ENCODE measurements at regions not wholly inside any gene's neighbourhood (a gene's known extent, or its start where the extent isn't known, plus 50 kb on each side); places are given as distances from the start of the nearest gene placed in this dataset.

GRCh38 chr5:179436321-179437122, 91.3 kb upstream of the ADAMTS2 start:
- H3K27ac ChIP-seq (ENCODE audit: insufficient read depth, low read depth, low read length), result no peak overlapping the region
- no peaks in the 10 kb centered on the region for H3K36me3 ChIP-seq (ENCODE audit: control insufficient read depth in 2 of 2, extremely low read depth in 1 of 2, insufficient read depth in 2 of 2, low read length in 2 of 2)
- H3K9ac ChIP-seq (replicated peaks; ENCODE audit: extremely low read depth, insufficient read depth, low read length), result no peak overlapping the region
- dilution Hi-C loops (cut with MboI; ENCODE audit: extremely low pct_ligation_motif_present, low sequenced_read_pairs), result no loop called here
- H3K4me1 ChIP-seq (ENCODE audit: control insufficient read depth, extremely low read depth, insufficient read depth, low read length), result no peaks in the 10 kb centered on the region
- DNase-seq (ENCODE audit: low read depth, low spot score) (no peak), FAIRE-seq (no peak)
- no peak for TF ChIP-seq EZH2 (IDR thresholded peaks at IDR 0.05; ENCODE audit: borderline replicate concordance, low read depth, low read length, severe bottlenecking)
- no peak for TF ChIP-seq GATA2 (IDR thresholded peaks at IDR 0.05; ENCODE audit: insufficient read depth, insufficient read length, low read depth, low read length)
- TF ChIP-seq, protein P1, sequence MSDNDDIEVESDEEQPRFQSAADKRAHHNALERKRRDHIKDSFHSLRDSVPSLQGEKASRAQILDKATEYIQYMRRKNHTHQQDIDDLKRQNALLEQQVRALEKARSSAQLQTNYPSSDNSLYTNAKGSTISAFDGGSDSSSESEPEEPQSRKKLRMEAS (IDR thresholded peaks at IDR 0.05; ENCODE audit: insufficient read depth, insufficient read length), result no peak
- no peak for TF ChIP-seq POLR2A (IDR thresholded peaks at IDR 0.05; ENCODE audit: low read depth, low read length)
- TF ChIP-seq MYC (IDR thresholded peaks at IDR 0.05; ENCODE audit: low read depth, low read length), result no peak
- no peak overlapping the region for H3K4me3 ChIP-seq (replicated peaks in 1 of 3; ENCODE audit: insufficient read depth in 1 of 3, low read depth in 1 of 3, low read length in 3 of 3)
- no peaks in the 10 kb centered on the region for H3K9me3 ChIP-seq (replicated peaks; ENCODE audit: control insufficient read depth, insufficient read depth, low read length)
- CTCF ChIA-PET, result no interaction called here
- no peak overlapping the region for H3K4me2 ChIP-seq (ENCODE audit: insufficient read depth, low read length)
- no peaks in the 10 kb centered on the region for H3K9me1 ChIP-seq (replicated peaks; ENCODE audit: control insufficient read depth, extremely low read depth, insufficient read depth, low read length)
- no peaks in the 10 kb centered on the region for H4K20me1 ChIP-seq (replicated peaks; ENCODE audit: control insufficient read depth, extremely low read depth, insufficient read depth, low read length)
- H2AFZ ChIP-seq (ENCODE audit: low read depth, low read length), result no peak overlapping the region
- intact Hi-C loops (cut with micrococcal nuclease), result no loop called here
- BruUV-seq (replicated peaks), result no TSS peak
- POLR2A ChIA-PET, result no interaction called here
- no peaks in the 10 kb centered on the region for H3K79me2 ChIP-seq (ENCODE audit: control insufficient read depth, insufficient read depth, low read length)
- no peaks in the 10 kb centered on the region for H3K27me3 ChIP-seq (ENCODE audit: control insufficient read depth in 2 of 2, insufficient read depth in 2 of 2, low read length in 2 of 2)

DNA sequence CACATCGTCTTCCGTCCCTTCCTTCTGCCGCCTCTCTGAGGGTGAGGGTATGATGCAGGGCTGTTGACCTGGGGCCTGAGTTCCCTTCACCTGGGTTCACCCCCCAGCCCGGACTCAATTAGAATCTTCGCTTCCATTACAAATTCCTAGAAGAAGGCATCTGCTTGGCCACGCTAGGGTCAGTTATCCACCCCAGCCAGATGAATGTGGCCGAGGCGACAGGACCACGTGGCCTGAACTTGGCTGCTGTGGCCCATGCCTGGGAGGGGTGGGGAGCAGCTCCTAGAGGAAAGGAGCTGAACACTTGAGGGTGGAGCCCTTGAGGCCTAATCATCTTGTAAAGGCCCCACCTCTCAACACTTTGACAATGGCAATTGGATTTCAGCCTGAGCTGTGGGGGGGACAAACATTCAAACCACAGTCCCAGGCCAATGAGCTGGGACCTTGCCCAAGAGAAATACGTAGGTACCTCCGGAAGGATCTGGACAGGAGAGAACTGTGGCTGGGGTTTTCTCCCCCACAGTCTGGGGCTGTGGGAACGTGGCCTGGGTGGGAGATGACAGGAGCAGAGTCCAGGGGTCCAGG, 90.6 kb upstream of the ADAMTS2 start:
- H3K27ac ChIP-seq (ENCODE audit: insufficient read depth, low read depth, low read length), result no peak overlapping the region
- TF ChIP-seq JUN (IDR thresholded peaks at IDR 0.05; ENCODE audit: borderline replicate concordance, insufficient read depth, insufficient read length, low read depth) (no peak), MYC (IDR thresholded peaks at IDR 0.05; ENCODE audit: low read depth, low read length) (no peak), FOS (IDR thresholded peaks at IDR 0.05; ENCODE audit: borderline replicate concordance, insufficient read depth, low read length) (no peak), GATA2 (IDR thresholded peaks at IDR 0.05; ENCODE audit: insufficient read depth, insufficient read length, low read depth, low read length) (no peak)
- H3K9me1 ChIP-seq (replicated peaks; ENCODE audit: control insufficient read depth, extremely low read depth, insufficient read depth, low read length), result no peaks in the 10 kb centered on the region
- no peak overlapping the region for H3K4me3 ChIP-seq (replicated peaks in 1 of 3; ENCODE audit: insufficient read depth in 1 of 3, low read depth in 1 of 3, low read length in 3 of 3)
- no peaks in the 10 kb centered on the region for H4K20me1 ChIP-seq (replicated peaks; ENCODE audit: control insufficient read depth, extremely low read depth, insufficient read depth, low read length)
- intact Hi-C loops (cut with micrococcal nuclease) (no loop called here), dilution Hi-C loops (cut with MboI; ENCODE audit: extremely low pct_ligation_motif_present, low sequenced_read_pairs) (no loop called here)
- ChIA-PET POLR2A (no interaction called here), CTCF (no interaction called here)
- no peaks in the 10 kb centered on the region for H3K4me1 ChIP-seq (ENCODE audit: control insufficient read depth, extremely low read depth, insufficient read depth, low read length)
- no peak overlapping the region for H2AFZ ChIP-seq (ENCODE audit: low read depth, low read length)
- no peak overlapping the region for H3K9ac ChIP-seq (replicated peaks; ENCODE audit: extremely low read depth, insufficient read depth, low read length)
- no peaks in the 10 kb centered on the region for H3K9me3 ChIP-seq (replicated peaks; ENCODE audit: control insufficient read depth, insufficient read depth, low read length)
- H3K4me2 ChIP-seq (ENCODE audit: insufficient read depth, low read length), result no peak overlapping the region
- DNase-seq (ENCODE audit: low read depth, low spot score) (no peak), FAIRE-seq (no peak)
- no peaks in the 10 kb centered on the region for H3K79me2 ChIP-seq (ENCODE audit: control insufficient read depth, insufficient read depth, low read length)
- no peaks in the 10 kb centered on the region for H3K27me3 ChIP-seq (ENCODE audit: control insufficient read depth in 2 of 2, insufficient read depth in 2 of 2, low read length in 2 of 2)
- no peaks in the 10 kb centered on the region for H3K36me3 ChIP-seq (ENCODE audit: control insufficient read depth in 2 of 2, extremely low read depth in 1 of 2, insufficient read depth in 2 of 2, low read length in 2 of 2)
- BruUV-seq (replicated peaks), result no TSS peak

All from endothelial cell of umbilical vein (primary cell).